Neural cell (in vitro differentiated cells): ENCODE measurements at regions not wholly inside any gene's neighbourhood (a gene's known extent, or its start where the extent isn't known, plus 50 kb on each side); places are given as distances from the start of the nearest gene placed in this dataset.

Source experiments
- H2AFZ ChIP-seq: fragments of 200-600, 300-800 bp; sonication (generic), shearing (Covaris generic); 2 replicates; pipeline ENCODE4 v1.6.0; 2014; ENCODE audit warnings: low read depth, mild to moderate bottlenecking, antibody characterized with exemption, low read length, moderate library complexity
- H3F3A ChIP-seq: fragments of 200-600 bp; shearing (Covaris generic); 2 replicates; pipeline ENCODE4 v1.6.1; 2016; ENCODE audit warnings: mild to moderate bottlenecking, moderate library complexity, mixed read lengths, antibody characterized with exemption, low read length; ENCODE audit not compliant: insufficient read depth, poor library complexity, severe bottlenecking
- H3K27ac ChIP-seq: fragments of 200-600, 300-800 bp; sonication (generic), shearing (Covaris generic); 2 replicates; pipeline ENCODE4 v1.5.1; 2014; ENCODE audit warnings: mild to moderate bottlenecking, low read length, moderate library complexity
- H3K27me3 ChIP-seq: fragments of 300-800, 200-600 bp; sonication (generic), shearing (Covaris generic); 2 replicates; pipeline ENCODE4 v1.6.0; 2014; ENCODE audit warnings: mild to moderate bottlenecking, low read depth, low read length, moderate library complexity; ENCODE audit not compliant: insufficient read depth
- H3K36me3 ChIP-seq: fragments of 300-800, 200-600 bp; sonication (generic), shearing (Covaris generic); 2 replicates; pipeline ENCODE4 v1.5.1; 2014; ENCODE audit warnings: mild to moderate bottlenecking, antibody characterized with exemption, low read length, moderate library complexity; ENCODE audit not compliant: insufficient read depth
- H3K4me2 ChIP-seq: fragments of 300-800, 200-600 bp; sonication (generic), shearing (Covaris generic); 2 replicates; pipeline ENCODE4 v1.6.0; 2014; ENCODE audit warnings: mild to moderate bottlenecking, low read length
- H3K4me3 ChIP-seq: fragments of 300-800, 200-600 bp; sonication (generic), shearing (Covaris generic); 2 replicates; pipeline ENCODE4 v1.5.1; 2014; ENCODE audit warnings: mild to moderate bottlenecking, low read length, moderate library complexity
- H3K79me2 ChIP-seq: fragments of 200-600 bp; shearing (Covaris generic); replicated peaks from 2 replicates; pipeline ENCODE4 v1.6.0; 2014; ENCODE audit warnings: mild to moderate bottlenecking, low read length, moderate library complexity; ENCODE audit not compliant: insufficient read depth
- H3K9ac ChIP-seq: fragments of 300-800, 200-600 bp; sonication (generic), shearing (Covaris generic); 2 replicates; pipeline ENCODE4 v1.6.1; 2016; ENCODE audit warnings: mild to moderate bottlenecking, low read length, mixed read lengths
- H3K9me2 ChIP-seq: fragments of 200-600 bp; shearing (Covaris generic); 2 replicates; pipeline ENCODE4 v1.6.1; 2016; ENCODE audit warnings: mild to moderate bottlenecking, low read length, mixed read lengths; ENCODE audit not compliant: insufficient read depth
- H3K9me3 ChIP-seq: fragments of 200-600, 300-800 bp; sonication (generic), shearing (Covaris generic); 2 replicates; pipeline ENCODE4 v1.6.1; 2016; ENCODE audit warnings: mild to moderate bottlenecking, mixed run types, low read length, moderate library complexity, mixed read lengths
- H4K20me1 ChIP-seq: fragments of 200-600 bp; shearing (Covaris generic); 2 replicates; pipeline ENCODE4 v1.6.1; 2016; ENCODE audit warnings: mild to moderate bottlenecking, mixed run types; ENCODE audit not compliant: insufficient read depth
- EP300 ChIP-seq: fragments of 450-650 bp; conservative IDR thresholded peaks from 2 replicates; pipeline ENCODE4 v1.6.1; 2014; ENCODE audit warnings: antibody characterized with exemption, mild to moderate bottlenecking, moderate library complexity; ENCODE audit not compliant: poor library complexity, severe bottlenecking
- EZH2 ChIP-seq: fragments of 200-600, 300-800 bp; shearing (Covaris generic), sonication (generic); IDR thresholded peaks from 2 replicates; pipeline ENCODE4 v1.6.1; 2014; ENCODE audit warnings: antibody characterized with exemption, low read length, borderline replicate concordance, mild to moderate bottlenecking; ENCODE audit not compliant: insufficient read depth, poor library complexity, severe bottlenecking
- MXI1 ChIP-seq: fragments of 450-650 bp; conservative IDR thresholded peaks from 2 replicates; pipeline ENCODE4 v1.6.1; 2014; ENCODE audit warnings: antibody characterized with exemption, mild to moderate bottlenecking; ENCODE audit not compliant: poor library complexity, severe bottlenecking
- POLR2AphosphoS5 ChIP-seq: IDR thresholded peaks from 2 replicates; pipeline ENCODE4 v1.6.1; 2012
- RAD21 ChIP-seq: fragments of 450-650 bp; conservative IDR thresholded peaks from 2 replicates; pipeline ENCODE4 v1.6.1; 2014; ENCODE audit warnings: antibody characterized with exemption, mild to moderate bottlenecking, moderate library complexity
- REST ChIP-seq: IDR thresholded peaks from 2 replicates; pipeline ENCODE4 v1.6.1; 2012; ENCODE audit warnings: borderline replicate concordance
- SMC3 ChIP-seq: fragments of 450-650 bp; conservative IDR thresholded peaks from 2 replicates; pipeline ENCODE4 v1.6.1; 2014; ENCODE audit warnings: antibody characterized with exemption, mild to moderate bottlenecking, moderate library complexity; ENCODE audit not compliant: poor library complexity
- TAF1 ChIP-seq: IDR thresholded peaks from 2 replicates; pipeline ENCODE4 v1.6.1; 2012; ENCODE audit warnings: low read depth
- TF ChIP-seq, protein P1 (sequence below): fragments of 450-650 bp; IDR thresholded peaks from 2 replicates; pipeline ENCODE4 v1.5.1; 2014; ENCODE audit warnings: antibody characterized with exemption, mild to moderate bottlenecking, moderate library complexity; ENCODE audit not compliant: poor library complexity, severe bottlenecking

DNA sequence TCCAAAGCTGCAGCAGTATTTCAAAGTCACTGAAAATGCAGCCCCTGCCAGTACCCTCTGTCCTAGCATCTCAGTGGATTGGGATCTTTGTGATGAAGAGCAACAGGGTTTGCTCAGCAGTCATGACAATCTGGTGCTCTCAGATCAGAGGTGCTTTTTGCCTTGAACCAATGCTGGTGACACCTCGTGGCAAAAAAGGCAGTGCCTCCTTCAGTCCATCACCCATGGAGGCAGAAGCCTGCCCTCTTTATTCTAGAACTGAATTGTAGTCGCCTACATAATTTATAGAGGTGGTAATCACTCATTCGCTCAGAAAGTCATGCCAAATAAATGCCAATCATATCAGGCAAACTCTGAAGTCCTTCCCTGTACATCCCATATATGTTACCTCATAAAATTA is 126.0 kb upstream of the VRK1 start:
- H4K20me1 ChIP-seq = no peaks in the 10 kb centered on the region
- H3K27ac ChIP-seq = no peak overlapping the region
- H3K4me2 ChIP-seq = no peak overlapping the region
- H3K36me3 ChIP-seq = no peaks in the 10 kb centered on the region
- no peaks in the 10 kb centered on the region for H3K9me3 ChIP-seq
- H3K27me3 ChIP-seq = no peaks in the 10 kb centered on the region
- no peak overlapping the region for H3K9ac ChIP-seq
- TF ChIP-seq TAF1 (no peak), POLR2AphosphoS5 (no peak), MXI1 (no peak), EP300 (no peak), EZH2 (no peak), REST (no peak), RAD21 (no peak), SMC3 (no peak)
- TF ChIP-seq, protein P1, sequence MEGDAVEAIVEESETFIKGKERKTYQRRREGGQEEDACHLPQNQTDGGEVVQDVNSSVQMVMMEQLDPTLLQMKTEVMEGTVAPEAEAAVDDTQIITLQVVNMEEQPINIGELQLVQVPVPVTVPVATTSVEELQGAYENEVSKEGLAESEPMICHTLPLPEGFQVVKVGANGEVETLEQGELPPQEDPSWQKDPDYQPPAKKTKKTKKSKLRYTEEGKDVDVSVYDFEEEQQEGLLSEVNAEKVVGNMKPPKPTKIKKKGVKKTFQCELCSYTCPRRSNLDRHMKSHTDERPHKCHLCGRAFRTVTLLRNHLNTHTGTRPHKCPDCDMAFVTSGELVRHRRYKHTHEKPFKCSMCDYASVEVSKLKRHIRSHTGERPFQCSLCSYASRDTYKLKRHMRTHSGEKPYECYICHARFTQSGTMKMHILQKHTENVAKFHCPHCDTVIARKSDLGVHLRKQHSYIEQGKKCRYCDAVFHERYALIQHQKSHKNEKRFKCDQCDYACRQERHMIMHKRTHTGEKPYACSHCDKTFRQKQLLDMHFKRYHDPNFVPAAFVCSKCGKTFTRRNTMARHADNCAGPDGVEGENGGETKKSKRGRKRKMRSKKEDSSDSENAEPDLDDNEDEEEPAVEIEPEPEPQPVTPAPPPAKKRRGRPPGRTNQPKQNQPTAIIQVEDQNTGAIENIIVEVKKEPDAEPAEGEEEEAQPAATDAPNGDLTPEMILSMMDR = no peak
- H3K9me2 ChIP-seq = no peaks in the 10 kb centered on the region
- no peak overlapping the region for H2AFZ ChIP-seq
- no peaks in the 10 kb centered on the region for H3F3A ChIP-seq
- no peaks in the 10 kb centered on the region for H3K79me2 ChIP-seq
- no peak overlapping the region for H3K4me3 ChIP-seq

DNA sequence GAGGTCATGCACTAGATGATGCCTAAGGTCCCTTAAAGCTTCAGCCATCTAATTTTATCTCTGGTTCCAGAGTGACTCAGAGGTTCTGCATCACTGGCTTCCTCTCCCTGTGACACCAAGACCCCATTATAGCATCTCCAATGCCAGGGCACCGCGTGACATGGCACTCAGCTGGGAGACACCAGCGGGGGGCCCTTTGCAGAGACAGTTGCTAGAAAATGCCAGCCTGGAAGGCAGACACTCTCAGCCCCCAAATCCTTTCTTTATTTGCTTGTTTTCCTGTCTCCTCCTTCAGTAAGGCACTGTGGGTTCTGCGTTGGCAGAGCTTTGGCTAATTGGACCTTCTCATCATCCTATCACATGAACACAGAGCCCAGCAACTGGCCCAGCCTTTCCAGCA is 123.5 kb upstream of the VRK1 start:
- H3K79me2 ChIP-seq = no peaks in the 10 kb centered on the region
- no peaks in the 10 kb centered on the region for H3K36me3 ChIP-seq
- no peaks in the 10 kb centered on the region for H3K27me3 ChIP-seq
- no peak overlapping the region for H3K27ac ChIP-seq
- H3K9ac ChIP-seq = no peak overlapping the region
- H4K20me1 ChIP-seq = no peaks in the 10 kb centered on the region
- H3K9me2 ChIP-seq = no peaks in the 10 kb centered on the region
- no peak overlapping the region for H2AFZ ChIP-seq
- H3K4me3 ChIP-seq = no peak overlapping the region
- TF ChIP-seq EP300 (no peak), RAD21 (no peak), SMC3 (no peak), MXI1 (no peak), EZH2 (no peak), REST (no peak)
- no peaks in the 10 kb centered on the region for H3F3A ChIP-seq
- no peaks in the 10 kb centered on the region for H3K9me3 ChIP-seq
- no peak overlapping the region for H3K4me2 ChIP-seq
